ENCODE measurements at regions not wholly inside any gene's neighbourhood (a gene's known extent, or its start where the extent isn't known, plus 50 kb on each side); places are given as distances from the start of the nearest gene placed in this dataset.
"Not testable (repeated sequence)": the region's sequence is repeated elsewhere in the genome, so short reads cannot be mapped to it uniquely, and the experiment has no call there.

- TF ChIP-seq CTCF (IDR thresholded peaks at IDR 0.05): no peak
- DNase-seq: no peak
- no peaks in the 10 kb centered on the region for H3K9me3 Mint-ChIP-seq
- H3K4me1 Mint-ChIP-seq: no peaks in the 10 kb centered on the region
- H3K36me3 Mint-ChIP-seq (ENCODE audit: low read depth): no peaks in the 10 kb centered on the region
- H3K27ac Mint-ChIP-seq: no peak overlapping the region
- no peak overlapping the region for H3K4me3 Mint-ChIP-seq
- no peaks in the 10 kb centered on the region for H3K27me3 Mint-ChIP-seq (ENCODE audit: low read depth, poor library complexity)
Measured at GRCh38 chr7:20083781-20084180, 133.4 kb downstream of the MACC1 start.

GRCh38 chr7:20079080-20079479 is 138.1 kb downstream of the MACC1 start:
- Mint-ChIP-seq H3K4me3 (no peak overlapping the region), H3K9me3 (peaks cover 4% of the 10 kb centered on the region), H3K36me3 (ENCODE audit: low read depth) (peaks cover 3% of the 10 kb centered on the region), H3K27ac (no peak overlapping the region), H3K4me1 (no peaks in the 10 kb centered on the region), H3K27me3 (ENCODE audit: low read depth, poor library complexity) (no peaks in the 10 kb centered on the region)
- TF ChIP-seq CTCF (IDR thresholded peaks at IDR 0.05): no peak
- no peak for DNase-seq

DNA sequence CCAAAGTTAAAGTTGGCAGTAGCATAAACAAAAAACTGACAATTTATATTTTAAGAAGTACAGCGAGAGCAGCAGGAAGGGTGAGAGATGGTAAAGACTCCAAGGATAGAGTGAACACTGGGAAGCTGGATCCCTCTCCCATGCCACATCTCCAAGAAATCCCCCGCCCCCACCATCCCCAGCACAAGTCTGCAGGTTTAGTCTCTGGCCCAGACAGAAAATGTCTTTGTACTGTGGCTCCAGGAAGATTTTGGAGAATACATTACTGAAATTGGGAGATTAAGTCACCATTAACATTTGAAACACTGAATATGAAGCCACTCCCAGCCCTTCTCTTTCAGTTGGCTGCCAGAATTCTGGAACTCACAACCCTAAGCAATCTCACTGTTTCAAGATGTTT is 140.3 kb downstream of the MACC1 start:
- Mint-ChIP-seq H3K9me3 (peaks cover 6% of the 10 kb centered on the region), H3K27ac (no peak overlapping the region), H3K4me1 (no peaks in the 10 kb centered on the region), H3K36me3 (ENCODE audit: low read depth) (peaks cover 5% of the 10 kb centered on the region), H3K27me3 (ENCODE audit: low read depth, poor library complexity) (no peaks in the 10 kb centered on the region), H3K4me3 (no peak overlapping the region)
- DNase-seq: no peak
- no peak for TF ChIP-seq CTCF (IDR thresholded peaks at IDR 0.05)

DNA sequence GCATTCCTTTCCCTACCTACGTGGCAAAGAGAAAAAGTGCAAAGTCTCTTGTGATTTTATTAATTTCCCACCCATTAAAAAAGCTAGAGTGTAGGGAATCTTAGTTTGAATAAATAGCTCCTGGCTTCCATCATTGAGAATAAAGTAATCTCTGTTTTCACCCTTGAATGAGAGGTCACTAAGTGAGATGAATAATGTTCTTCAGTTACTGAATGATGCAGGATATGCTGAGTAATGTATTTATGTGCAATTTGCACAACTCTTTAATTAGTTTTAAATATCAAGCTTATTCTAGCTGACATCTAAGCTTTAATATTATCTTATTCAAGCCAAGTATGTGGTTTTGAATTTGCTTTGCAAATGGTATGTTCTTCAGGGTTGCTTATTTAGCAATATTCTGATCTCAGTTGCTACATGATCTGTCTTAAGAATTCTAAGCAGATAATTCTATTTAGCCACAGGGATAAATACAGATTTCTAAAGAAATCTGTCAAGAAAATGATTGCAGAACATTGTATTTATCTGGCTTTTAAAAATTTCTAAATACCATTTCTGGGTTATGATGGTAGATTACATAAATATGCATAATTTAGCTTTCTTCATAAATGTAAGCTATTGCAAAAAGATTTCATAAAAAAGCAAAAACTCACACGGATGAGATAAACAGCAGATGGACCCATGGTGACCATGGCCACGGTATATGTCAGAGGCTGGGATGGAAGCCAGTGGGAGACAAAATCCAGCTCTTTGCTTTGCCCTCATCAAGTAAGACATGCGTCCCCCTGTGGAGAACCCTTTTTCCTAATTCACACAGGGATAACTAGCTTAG is 141.0 kb downstream of the MACC1 start:
- Mint-ChIP-seq H3K4me3 (no peak overlapping the region), H3K4me1 (no peaks in the 10 kb centered on the region), H3K9me3 (peaks cover 6% of the 10 kb centered on the region), H3K36me3 (ENCODE audit: low read depth) (peaks cover 5% of the 10 kb centered on the region), H3K27ac (no peak overlapping the region), H3K27me3 (ENCODE audit: low read depth, poor library complexity) (no peaks in the 10 kb centered on the region)
- no peak for TF ChIP-seq CTCF (IDR thresholded peaks at IDR 0.05)
- no peak for DNase-seq

DNA sequence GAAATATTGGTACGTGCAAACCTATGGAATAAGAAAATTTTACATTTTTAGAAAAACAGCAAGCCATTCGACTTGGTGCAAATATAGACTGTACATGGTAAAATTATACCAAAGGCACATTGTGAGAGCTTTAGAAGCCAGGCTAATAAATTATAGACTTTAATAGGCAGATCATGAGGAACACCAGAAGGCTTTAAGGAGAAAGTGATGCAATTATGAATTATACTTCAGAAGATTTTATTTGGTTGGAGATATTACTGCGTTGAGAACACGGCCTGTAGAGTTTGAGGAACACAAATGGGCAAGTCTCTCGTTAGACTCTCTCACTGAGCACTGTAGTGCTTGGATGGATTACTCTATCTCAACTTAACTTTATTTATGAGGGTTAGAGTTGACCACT is 141.7 kb downstream of the MACC1 start:
- no peak overlapping the region for H3K4me3 Mint-ChIP-seq
- H3K4me1 Mint-ChIP-seq: no peaks in the 10 kb centered on the region
- H3K27me3 Mint-ChIP-seq (ENCODE audit: low read depth, poor library complexity): no peaks in the 10 kb centered on the region
- no peak for DNase-seq
- peaks cover 6% of the 10 kb centered on the region for H3K9me3 Mint-ChIP-seq
- peaks cover 5% of the 10 kb centered on the region for H3K36me3 Mint-ChIP-seq (ENCODE audit: low read depth)
- no peak overlapping the region for H3K27ac Mint-ChIP-seq
- no peak for TF ChIP-seq CTCF (IDR thresholded peaks at IDR 0.05)

GRCh38 chr7:20068004-20068403 is 149.2 kb downstream of the MACC1 start:
- DNase-seq; H3K27ac Mint-ChIP-seq; H3K4me1 Mint-ChIP-seq; H3K36me3 Mint-ChIP-seq (ENCODE audit: low read depth); H3K27me3 Mint-ChIP-seq (ENCODE audit: low read depth, poor library complexity); H3K4me3 Mint-ChIP-seq: not testable (repeated sequence)
- peaks cover 27% of the 10 kb centered on the region for H3K9me3 Mint-ChIP-seq
